ENCODE measurements at regions not wholly inside any gene's neighbourhood (a gene's known extent, or its start where the extent isn't known, plus 50 kb on each side); places are given as distances from the start of the nearest gene placed in this dataset.

- TF ChIP-seq CTCF (IDR thresholded peaks at IDR 0.05) (no peak), POLR2A (IDR thresholded peaks at IDR 0.05) (no peak), EP300 (IDR thresholded peaks at IDR 0.05) (no peak)
Measured at GRCh38 chr3:64305731-64306130, 80.5 kb upstream of the PRICKLE2 start.

Data from tibial nerve (tissue), 4 donors.